HG02973 (cell line): ENCODE measurements at regions not wholly inside any gene's neighbourhood (a gene's known extent, or its start where the extent isn't known, plus 50 kb on each side); places are given as distances from the start of the nearest gene placed in this dataset.
"Not testable (repeated sequence)": the region's sequence is repeated elsewhere in the genome, so short reads cannot be mapped to it uniquely, and the experiment has no call there.

Experiments used
- ATAC-seq: cut with Tn5 transposase; IDR thresholded peaks from one replicate; pipeline ENCODE4 v1.9.1; 2021; ENCODE audit warnings: moderate library complexity; ENCODE audit not compliant: unreplicated experiment

GRCh38 chr3:71994906-71995305 lies 210.0 kb upstream of the PROK2 start:
- ATAC-seq = no peak

DNA sequence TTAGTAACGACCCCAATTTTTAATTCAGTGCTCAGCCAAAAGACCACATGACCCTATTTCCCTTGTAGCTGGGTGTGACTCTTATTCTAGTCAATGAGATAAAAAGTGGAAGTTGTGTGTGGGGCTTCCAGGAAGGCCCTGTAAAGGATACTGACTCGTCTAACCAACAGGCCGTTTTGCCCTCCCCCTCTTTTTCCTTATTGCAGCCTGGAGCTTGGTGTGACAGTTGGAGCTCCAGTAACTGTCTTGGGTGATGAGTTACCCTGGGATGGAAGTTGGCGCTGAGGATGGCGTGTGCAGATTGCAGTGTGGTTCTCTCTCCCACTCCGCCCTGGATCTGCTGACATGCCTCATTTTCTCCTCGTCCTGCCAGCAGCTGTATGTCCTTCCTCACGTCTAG lies 209.3 kb upstream of the PROK2 start:
- ATAC-seq = no peak

GRCh38 chr3:71991681-71992080 lies 206.7 kb upstream of the PROK2 start:
- no peak for ATAC-seq

GRCh38 chr3:71991046-71991445 lies 206.1 kb upstream of the PROK2 start:
- ATAC-seq = no peak

GRCh38 chr3:71990545-71990944 lies 205.6 kb upstream of the PROK2 start:
- ATAC-seq = no peak

DNA sequence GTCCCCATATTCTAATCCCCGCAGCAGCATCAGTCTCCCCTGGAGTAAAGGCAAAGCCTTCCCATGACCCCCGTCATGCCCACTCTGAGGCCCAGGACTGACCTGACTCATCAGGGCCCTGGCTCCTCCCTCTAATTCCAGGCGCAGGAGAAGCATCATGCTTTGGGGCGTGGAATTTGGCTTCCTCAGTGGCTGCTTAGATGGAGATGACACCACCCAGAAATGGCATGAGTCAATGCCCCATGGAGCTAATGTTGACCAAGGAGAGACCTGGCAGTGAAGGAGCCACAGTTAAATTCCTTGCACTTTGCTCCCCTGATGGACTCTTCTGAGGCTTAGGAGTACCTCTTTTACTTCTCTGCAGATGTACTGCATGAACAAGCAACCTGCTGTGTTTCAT lies 204.2 kb upstream of the PROK2 start:
- no peak for ATAC-seq

- no peak for ATAC-seq
These were observed 202.9 kb upstream of the PROK2 start for GRCh38 chr3:71987828-71988227.

DNA sequence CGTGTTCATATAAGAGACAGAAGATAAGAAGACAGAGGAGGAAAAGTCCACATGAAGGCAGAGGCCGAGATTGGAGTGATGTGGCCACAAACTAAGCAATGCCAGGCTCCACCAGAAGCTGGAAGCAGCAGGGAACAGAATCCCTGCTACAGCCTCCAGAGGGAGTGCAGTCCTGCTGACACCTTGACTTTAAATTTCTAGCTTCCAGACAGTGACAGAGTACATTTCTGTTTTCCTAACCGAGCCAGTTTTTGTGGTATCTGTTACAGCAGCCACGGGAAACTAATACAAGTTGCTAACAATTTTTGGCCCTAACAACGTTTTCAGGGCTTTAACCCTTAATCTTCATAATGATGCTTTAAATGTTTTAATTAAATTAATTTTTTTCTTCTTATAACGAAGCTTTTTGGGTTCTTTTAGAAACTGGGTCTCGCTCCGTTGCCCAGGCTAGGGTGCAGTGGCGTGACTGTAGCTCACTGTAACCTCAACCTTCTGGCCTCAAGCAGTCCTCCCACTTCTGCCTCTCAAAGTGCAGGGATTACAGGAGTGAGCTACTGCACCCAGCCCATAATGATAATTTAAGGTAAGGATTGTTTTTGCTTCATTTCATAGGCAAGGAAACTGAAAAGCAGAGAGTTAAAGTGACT lies 202.3 kb upstream of the PROK2 start:
- no peak for ATAC-seq

- ATAC-seq = no peak
These were observed 201.7 kb upstream of the PROK2 start for GRCh38 chr3:71986606-71987005.

DNA sequence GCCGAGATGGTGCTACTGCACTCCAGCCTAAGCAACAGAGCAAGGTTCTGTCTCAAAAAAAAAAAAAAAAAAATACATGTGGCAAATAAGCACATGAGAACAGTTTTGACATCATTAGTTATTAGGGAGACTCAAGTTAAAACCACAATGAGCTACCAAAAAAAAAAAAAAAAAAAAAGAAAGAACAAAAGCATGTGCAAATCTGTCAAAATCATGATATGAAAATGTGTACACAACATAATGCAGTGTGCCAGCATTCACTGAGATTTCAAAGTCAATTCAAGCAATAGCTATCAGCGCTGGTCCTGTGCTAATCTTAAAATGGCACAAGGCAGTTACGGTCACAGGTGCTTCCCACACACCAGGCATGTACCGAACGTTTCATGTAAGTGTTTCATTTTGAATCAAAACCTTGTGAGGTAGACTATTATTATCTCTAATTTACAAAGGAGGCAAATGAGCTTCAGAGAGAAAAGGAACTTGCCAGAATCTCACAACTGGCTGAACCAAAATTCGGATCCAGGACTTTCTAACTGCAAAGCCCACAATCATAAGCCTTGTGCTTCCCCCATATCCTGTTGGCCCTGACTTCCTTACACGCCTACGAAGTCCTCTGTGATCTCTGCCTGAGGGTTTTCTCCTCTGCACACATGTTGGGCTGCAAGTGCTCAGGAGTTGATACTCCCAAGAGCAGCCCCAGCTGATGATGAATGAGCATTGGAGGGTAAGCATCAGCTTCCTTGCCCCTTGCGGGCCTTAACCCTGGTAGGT lies 200.1 kb upstream of the PROK2 start:
- peak; percentile 87 for ATAC-seq

DNA sequence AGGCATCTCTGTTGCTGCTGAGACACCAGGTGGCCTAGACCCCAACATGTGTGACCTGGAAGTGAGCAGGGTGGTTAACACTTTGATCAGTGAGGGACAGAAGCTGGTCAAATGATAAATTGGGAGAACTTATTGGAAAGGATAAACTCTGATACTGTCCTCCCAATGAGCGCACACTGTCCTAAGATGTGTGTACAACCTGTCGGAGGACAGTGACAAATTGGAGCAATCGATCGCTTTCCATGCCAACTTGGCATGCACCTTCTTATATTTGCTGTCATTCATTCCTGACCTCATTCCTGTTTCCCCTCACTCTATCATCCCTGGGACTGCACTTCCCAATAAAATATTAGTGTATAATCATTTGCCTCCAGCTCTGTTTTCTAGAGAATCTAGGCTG lies 198.7 kb upstream of the PROK2 start:
- ATAC-seq = no peak

DNA sequence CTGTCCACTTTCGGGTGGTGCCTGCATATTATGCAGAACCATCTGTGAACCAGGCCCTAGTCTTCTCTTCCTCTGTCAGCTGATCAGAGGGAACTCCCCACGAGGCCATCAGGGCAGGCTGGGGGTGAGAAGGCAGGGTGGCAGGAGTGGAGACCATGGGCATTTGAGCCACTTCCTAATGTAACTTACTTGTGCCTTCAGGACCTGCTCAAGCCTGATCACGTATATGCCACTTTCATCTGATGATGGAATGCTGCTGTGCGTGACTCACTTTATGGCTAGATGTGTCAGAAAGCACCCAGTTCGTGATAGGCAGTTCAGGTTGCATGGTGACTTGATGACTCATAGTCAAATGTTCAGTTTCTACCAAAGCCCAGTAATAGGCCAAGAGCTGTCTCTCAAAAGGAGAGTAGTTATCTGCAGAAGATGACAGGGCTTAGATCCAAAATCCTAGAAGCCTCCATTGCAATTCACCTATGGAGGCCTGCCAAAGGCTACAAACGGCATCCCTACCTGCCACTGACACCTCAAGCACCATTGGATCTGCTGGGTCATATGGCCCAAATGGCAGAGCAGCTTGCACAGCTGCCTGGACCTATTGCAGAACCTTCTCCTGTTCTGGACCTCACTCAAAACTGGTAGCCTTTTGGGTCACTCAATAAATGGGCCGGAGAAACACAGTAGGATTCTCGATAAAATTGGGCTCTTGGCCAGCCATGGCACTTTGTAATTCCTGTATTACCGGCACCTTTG lies 197.7 kb upstream of the PROK2 start:
- ATAC-seq = not testable (repeated sequence)

DNA sequence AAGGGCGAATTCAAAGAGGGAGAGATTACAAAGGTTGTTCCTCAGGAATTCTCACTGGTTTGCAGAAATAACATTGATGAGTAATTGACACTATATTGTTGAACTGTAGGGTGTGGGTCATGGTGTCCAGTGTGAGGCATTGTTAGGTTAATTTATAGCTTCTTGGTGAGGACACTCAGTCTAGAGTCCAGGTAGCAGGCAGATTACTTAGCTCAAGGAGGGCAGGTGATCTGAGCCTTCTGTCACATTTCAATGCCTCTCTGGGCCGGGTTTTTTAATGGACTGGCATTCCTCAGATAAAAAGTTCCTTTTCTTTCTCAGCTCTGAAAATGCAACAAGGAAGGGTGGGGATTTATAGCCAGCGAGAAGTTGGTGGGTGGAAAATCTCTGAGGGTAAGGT lies 194.2 kb upstream of the PROK2 start:
- no peak for ATAC-seq

DNA sequence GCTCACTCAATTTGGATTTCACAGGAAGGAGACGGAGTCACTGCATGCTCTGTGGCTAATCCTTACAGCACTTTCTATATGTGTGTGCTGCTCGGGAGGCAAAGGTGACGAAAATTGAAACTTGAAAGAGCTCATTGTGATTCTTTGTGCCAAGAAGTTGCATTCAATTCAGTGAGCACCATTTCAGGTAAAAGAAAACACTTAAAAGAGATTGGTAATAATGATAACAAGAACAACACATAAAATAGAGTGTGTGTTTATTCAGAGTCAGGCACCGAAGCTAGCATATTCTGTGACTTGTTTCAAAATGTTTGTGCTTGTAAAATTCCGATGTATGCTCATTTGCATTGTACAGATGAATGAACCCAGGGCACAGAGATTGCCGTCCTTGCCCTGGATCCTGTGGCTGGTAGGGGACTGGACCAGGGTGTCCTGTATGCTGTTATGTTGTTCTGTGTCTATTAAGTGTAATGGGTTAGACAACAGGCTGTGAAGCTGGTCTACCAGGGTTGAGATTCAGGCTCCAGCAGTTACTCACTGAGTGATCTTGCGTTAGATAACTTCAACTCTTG lies 193.3 kb upstream of the PROK2 start:
- ATAC-seq = peak; percentile 85

GRCh38 chr3:71977525-71977924 lies 192.6 kb upstream of the PROK2 start:
- ATAC-seq = no peak

DNA sequence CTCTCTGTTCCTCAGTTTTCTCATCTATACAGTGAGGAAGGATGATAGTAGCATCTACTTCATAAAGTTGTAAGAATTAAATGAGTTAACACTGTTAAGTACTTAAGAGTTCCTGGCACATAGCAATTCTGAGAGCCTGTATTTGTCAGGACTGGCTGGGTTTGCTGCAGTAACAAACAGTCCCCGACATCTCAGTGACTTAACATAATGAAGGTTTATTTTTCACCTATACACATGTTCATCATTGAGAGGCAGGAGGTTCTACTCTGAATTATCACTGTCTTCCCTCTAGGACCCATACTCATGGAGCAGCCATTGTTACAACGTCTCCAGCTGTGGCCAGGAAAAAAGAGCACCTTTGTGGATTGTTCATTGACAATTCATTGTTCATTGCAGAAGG lies 190.6 kb upstream of the PROK2 start:
- no peak for ATAC-seq

- no peak for ATAC-seq
These were observed 189.8 kb upstream of the PROK2 start for GRCh38 chr3:71974786-71975185.

DNA sequence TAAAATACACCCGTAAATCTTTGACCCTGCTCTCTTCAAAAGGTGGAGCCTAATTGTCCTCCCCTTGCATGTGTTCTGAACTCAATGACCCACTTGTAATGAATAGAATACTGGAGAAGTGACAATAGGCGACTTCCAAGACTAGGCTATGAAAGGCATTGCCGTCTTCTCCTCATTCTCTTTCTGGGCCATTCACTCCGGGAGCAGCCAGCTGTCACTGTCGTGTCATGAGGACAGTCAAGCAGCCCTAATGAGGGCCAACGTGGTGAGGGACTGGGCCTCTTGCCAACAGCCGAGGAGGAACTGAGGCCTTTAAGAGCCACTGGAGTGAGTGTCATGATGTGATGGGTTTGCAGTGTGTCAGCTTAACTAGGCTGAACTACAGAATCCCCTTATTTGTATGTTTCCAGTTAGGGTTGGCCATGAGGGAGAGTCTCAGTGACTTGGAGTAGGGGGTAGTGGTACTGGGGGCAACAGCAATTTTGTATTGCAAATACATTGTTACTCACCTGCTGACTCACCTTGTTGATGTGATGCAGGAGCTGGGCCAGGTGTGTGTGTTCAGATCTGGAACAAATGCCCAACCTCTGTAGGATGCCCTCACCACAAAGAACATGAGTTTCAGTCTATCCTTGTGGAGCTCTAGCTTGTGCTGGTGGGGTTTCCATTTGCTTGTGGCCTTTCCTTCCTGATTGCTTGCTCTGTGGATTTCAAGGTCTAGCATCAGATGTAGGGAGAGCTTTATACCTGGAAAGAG lies 188.5 kb upstream of the PROK2 start:
- ATAC-seq = no peak

DNA sequence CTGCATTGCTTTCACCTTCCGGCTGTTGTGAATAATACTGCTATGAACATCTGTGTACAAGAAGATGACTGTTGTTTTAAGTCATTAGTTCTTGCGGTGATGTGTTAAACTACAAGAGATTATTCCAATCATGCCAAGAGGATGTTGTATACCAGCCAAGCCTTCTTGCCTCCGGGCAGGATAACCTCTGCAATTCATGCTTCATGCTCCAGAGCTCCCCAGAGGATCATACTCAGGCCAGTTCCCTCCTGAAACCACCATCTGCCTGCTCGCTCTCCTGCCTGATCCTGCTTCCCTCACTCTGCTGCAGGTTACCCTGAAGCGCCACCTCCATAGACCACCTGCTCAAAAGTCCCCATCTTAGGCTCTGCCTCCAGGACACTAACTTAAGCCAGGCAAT lies 187.1 kb upstream of the PROK2 start:
- no peak for ATAC-seq

- ATAC-seq = no peak
These were observed 183.6 kb upstream of the PROK2 start for GRCh38 chr3:71968544-71968943.

GRCh38 chr3:71966185-71966584 lies 181.2 kb upstream of the PROK2 start:
- ATAC-seq = no peak
